ENCODE measurements at regions not wholly inside any gene's neighbourhood (a gene's known extent, or its start where the extent isn't known, plus 50 kb on each side); places are given as distances from the start of the nearest gene placed in this dataset.

GRCh38 chr6:163820745-163821458, 406.4 kb downstream of the QKI start:
- DNase-seq (ENCODE audit: extremely low read depth in 1 of 11, low read depth in 9 of 11, low spot score in 4 of 11), result no peak

- DNase-seq (ENCODE audit: extremely low read depth in 1 of 11, low read depth in 9 of 11, low spot score in 4 of 11), result no peak
These were observed 405.7 kb downstream of the QKI start for GRCh38 chr6:163820171-163820570.

GRCh38 chr6:163818719-163819118, 404.2 kb downstream of the QKI start:
- DNase-seq (ENCODE audit: extremely low read depth in 1 of 11, low read depth in 9 of 11, low spot score in 4 of 11), result no peak

GRCh38 chr6:163816441-163816840, 401.9 kb downstream of the QKI start:
- no peak for DNase-seq (ENCODE audit: extremely low read depth in 1 of 11, low read depth in 9 of 11, low spot score in 4 of 11)

GRCh38 chr6:163815796-163816195, 401.3 kb downstream of the QKI start:
- DNase-seq (ENCODE audit: extremely low read depth in 1 of 11, low read depth in 9 of 11, low spot score in 4 of 11), result no peak

- DNase-seq (ENCODE audit: extremely low read depth in 1 of 11, low read depth in 9 of 11, low spot score in 4 of 11), result no peak
These were observed 400.2 kb downstream of the QKI start for GRCh38 chr6:163814494-163815364.

GRCh38 chr6:163813979-163814493, 399.5 kb downstream of the QKI start:
- DNase-seq (ENCODE audit: extremely low read depth in 1 of 11, low read depth in 9 of 11, low spot score in 4 of 11), result no peak

GRCh38 chr6:163811317-163811716, 396.8 kb downstream of the QKI start:
- DNase-seq (ENCODE audit: extremely low read depth in 1 of 11, low read depth in 9 of 11, low spot score in 4 of 11), result no peak

GRCh38 chr6:163809364-163809763, 394.8 kb downstream of the QKI start:
- DNase-seq (ENCODE audit: extremely low read depth in 1 of 11, low read depth in 9 of 11, low spot score in 4 of 11), result no peak

- DNase-seq (ENCODE audit: extremely low read depth in 1 of 11, low read depth in 9 of 11, low spot score in 4 of 11), result no peak
These were observed 394.4 kb downstream of the QKI start for GRCh38 chr6:163808871-163809270.

GRCh38 chr6:163808231-163808630, 393.7 kb downstream of the QKI start:
- DNase-seq (ENCODE audit: extremely low read depth in 1 of 11, low read depth in 9 of 11, low spot score in 4 of 11), result no peak

GRCh38 chr6:163806755-163807499, 392.4 kb downstream of the QKI start:
- no peak for DNase-seq (ENCODE audit: extremely low read depth in 1 of 11, low read depth in 9 of 11, low spot score in 4 of 11)

GRCh38 chr6:163804991-163805390, 390.5 kb downstream of the QKI start:
- no peak for DNase-seq (ENCODE audit: extremely low read depth in 1 of 11, low read depth in 9 of 11, low spot score in 4 of 11)

- no peak for DNase-seq (ENCODE audit: extremely low read depth in 1 of 11, low read depth in 9 of 11, low spot score in 4 of 11)
These were observed 387.7 kb downstream of the QKI start for GRCh38 chr6:163802267-163802666.

- no peak for DNase-seq (ENCODE audit: extremely low read depth in 1 of 11, low read depth in 9 of 11, low spot score in 4 of 11)
These were observed 382.9 kb downstream of the QKI start for GRCh38 chr6:163797296-163797845.

- no peak for DNase-seq (ENCODE audit: extremely low read depth in 1 of 11, low read depth in 9 of 11, low spot score in 4 of 11)
These were observed 378.8 kb downstream of the QKI start for GRCh38 chr6:163793011-163793983.

- peak in 8 of 11 donors; percentile 17 to 66 (median 42) for DNase-seq (ENCODE audit: extremely low read depth in 1 of 11, low read depth in 9 of 11, low spot score in 4 of 11)
These were observed 375.8 kb downstream of the QKI start for GRCh38 chr6:163790266-163790840.

All from renal cortex interstitium (tissue), 11 donors.